IMR-90 (cell line): ENCODE measurements at regions not wholly inside any gene's neighbourhood (a gene's known extent, or its start where the extent isn't known, plus 50 kb on each side); places are given as distances from the start of the nearest gene placed in this dataset.

Experiments
- ATAC-seq: fragments of 200-7000 bp; cut with Tn5 transposase; 2 replicates; pipeline ENCODE4 v1.9.1; 2020; ENCODE audit warnings: low read depth, mild to moderate bottlenecking, moderate library complexity
- BruUV-seq: library from RNA; stranded (reverse); fragments of 400-500 nt; replicated peaks from 2 replicates; lab custom pipeline; 2021; lab: Mats Ljungman, UMichigan
- CTCF ChIA-PET: fragments of 300-600 bp; formaldehyde crosslinking; extraction: SDS; loops from one replicate; lab custom pipeline; 2021; ENCODE audit warnings: antibody characterized with exemption; lab: Yijun Ruan, JAX
- POLR2A ChIA-PET: fragments of 300-600 bp; sonication (Branson Sonifier 250); formaldehyde crosslinking; loops from one replicate; lab custom pipeline; 2022; ENCODE audit warnings: antibody characterized with exemption; ENCODE audit not compliant: unreplicated experiment; lab: Charles Lee
- DNase-seq: peaks from one replicate; pipeline ENCODE4 v3.0.0; 2013
- H2AFZ ChIP-seq: replicated peaks from 2 replicates; pipeline ENCODE3; 2013; ENCODE audit warnings: low read length, mild to moderate bottlenecking; ENCODE audit not compliant: poor library complexity
- H2AK5ac ChIP-seq: 2 replicates; pipeline ENCODE4 v1.6.1; 2013; ENCODE audit warnings: low read depth, low read length, inconsistent platforms
- H2AK9ac ChIP-seq: replicated peaks from 2 replicates; pipeline ENCODE3; 2013; ENCODE audit warnings: mild to moderate bottlenecking, low read depth, low read length, moderate library complexity; ENCODE audit not compliant: poor library complexity
- H2BK120ac ChIP-seq: 2 replicates; pipeline ENCODE4 v1.6.1; 2013; ENCODE audit warnings: low read depth, low read length, inconsistent platforms
- H2BK15ac ChIP-seq: 3 replicates; pipeline ENCODE4 v1.6.1; 2013; ENCODE audit warnings: low read depth, low read length, inconsistent platforms
- H2BK20ac ChIP-seq: 2 replicates; pipeline ENCODE4 v1.6.1; 2013; ENCODE audit warnings: low read depth, mild to moderate bottlenecking, inconsistent platforms, low read length, moderate library complexity
- H2BK5ac ChIP-seq: 2 replicates; pipeline ENCODE4 v1.6.1; 2013; ENCODE audit warnings: mild to moderate bottlenecking, low read depth, low read length, inconsistent platforms; ENCODE audit not compliant: poor library complexity, severe bottlenecking
- H3K14ac ChIP-seq: replicated peaks from 2 replicates; pipeline ENCODE4 v1.6.1; 2013; ENCODE audit warnings: low read depth, low read length, inconsistent platforms
- H3K18ac ChIP-seq: 2 replicates; pipeline ENCODE4 v1.6.1; 2013; ENCODE audit warnings: low read depth, low read length, control low read depth
- H3K23ac ChIP-seq: 2 replicates; pipeline ENCODE4 v1.6.1; 2013; ENCODE audit warnings: low read depth, low read length, inconsistent platforms
- H3K27ac ChIP-seq: 2 replicates; pipeline ENCODE4 v1.5.1; 2013; ENCODE audit warnings: mild to moderate bottlenecking, control low read depth, low read length; ENCODE audit not compliant: insufficient read depth
- H3K27me3 ChIP-seq: 2 replicates; pipeline ENCODE4 v1.6.1; 2013; ENCODE audit warnings: low read length; ENCODE audit not compliant: control insufficient read depth, insufficient read depth
- H3K36me3 ChIP-seq: 2 replicates; pipeline ENCODE4 v1.6.1; 2013; ENCODE audit warnings: low read length, mixed read lengths; ENCODE audit not compliant: control insufficient read depth, insufficient read depth
- H3K4ac ChIP-seq: 2 replicates; pipeline ENCODE4 v1.6.1; 2013; ENCODE audit warnings: low read depth, low read length, inconsistent platforms
- H3K4me1 ChIP-seq: 2 replicates; pipeline ENCODE4 v1.6.1; 2013; ENCODE audit warnings: low read length, mixed read lengths; ENCODE audit not compliant: control insufficient read depth, insufficient read depth
- H3K4me2 ChIP-seq: 2 replicates; pipeline ENCODE4 v1.6.1; 2013; ENCODE audit warnings: low read depth, mild to moderate bottlenecking, control low read depth, low read length, moderate library complexity
- H3K4me3 ChIP-seq: 2 replicates; pipeline ENCODE4 v1.5.1; 2013; ENCODE audit warnings: low read depth, mild to moderate bottlenecking, control low read depth, low read length, moderate library complexity; ENCODE audit not compliant: insufficient read depth
- H3K56ac ChIP-seq: 2 replicates; pipeline ENCODE4 v1.6.1; 2013; ENCODE audit warnings: low read length, inconsistent platforms; ENCODE audit not compliant: insufficient read depth; ENCODE audit errors: extremely low read depth
- H3K79me1 ChIP-seq, 2 experiments: 2 replicates each; pipeline ENCODE4 v1.6.1; 2013; ENCODE audit warnings: low read length in 2 of 2, inconsistent platforms in 1 of 2, low read depth in 1 of 2
- H3K9ac ChIP-seq: 2 replicates; pipeline ENCODE4 v1.6.1; 2013; ENCODE audit warnings: low read depth, low read length, control low read depth
- H3K9me1 ChIP-seq: 2 replicates; pipeline ENCODE4 v1.6.1; 2013; ENCODE audit warnings: low read length, inconsistent platforms; ENCODE audit not compliant: insufficient read depth
- H3K9me3 ChIP-seq: 2 replicates; pipeline ENCODE4 v1.6.1; 2013; ENCODE audit warnings: low read length; ENCODE audit not compliant: control insufficient read depth, insufficient read depth
- H4K20me1 ChIP-seq: 2 replicates; pipeline ENCODE4 v1.6.1; 2013; ENCODE audit warnings: low read length, inconsistent platforms; ENCODE audit not compliant: insufficient read depth
- H4K5ac ChIP-seq: 2 replicates; pipeline ENCODE4 v1.6.1; 2013; ENCODE audit warnings: mild to moderate bottlenecking, low read depth, low read length, control low read depth
- H4K8ac ChIP-seq, 2 experiments: 2 replicates each; pipeline ENCODE4 v1.6.1; 2013; ENCODE audit warnings: low read depth in 2 of 2, low read length in 2 of 2, control low read depth in 1 of 2, inconsistent platforms in 1 of 2
- H4K91ac ChIP-seq: 2 replicates; pipeline ENCODE4 v1.6.1; 2013; ENCODE audit warnings: low read depth, low read length, inconsistent platforms; ENCODE audit not compliant: insufficient read depth
- BHLHE40 ChIP-seq: fragments of 150-350 bp; IDR thresholded peaks from 2 replicates; pipeline ENCODE4 v1.6.1; 2016; ENCODE audit warnings: mild to moderate bottlenecking, low read depth, low read length
- CHD1 ChIP-seq: IDR thresholded peaks from 2 replicates; pipeline ENCODE4 v1.6.1; 2012; ENCODE audit warnings: low read depth, low read length, improper control_type of control experiment
- FOS ChIP-seq: fragments of 150-350 bp; IDR thresholded peaks from 2 replicates; pipeline ENCODE4 v1.6.1; 2016; ENCODE audit warnings: low read depth, low read length
- MAZ ChIP-seq: IDR thresholded peaks from 2 replicates; pipeline ENCODE4 v1.6.1; 2012; ENCODE audit warnings: low read depth, mild to moderate bottlenecking, low read length, improper control_type of control experiment, moderate library complexity, borderline replicate concordance
- POLR2A ChIP-seq: IDR thresholded peaks from 2 replicates; pipeline ENCODE4 v1.6.1; 2012; ENCODE audit warnings: mild to moderate bottlenecking, low read depth, low read length
- RAD21 ChIP-seq: IDR thresholded peaks from 2 replicates; pipeline ENCODE4 v1.6.1; 2012; ENCODE audit warnings: low read length, improper control_type of control experiment
- SMC3 ChIP-seq: fragments of 150-350 bp; IDR thresholded peaks from 2 replicates; pipeline ENCODE4 v1.6.1; 2016; ENCODE audit warnings: low read depth, mild to moderate bottlenecking, antibody characterized with exemption, low read length, moderate library complexity
- WGBS, 2 experiments: methylation state at CpG; one replicate each; pipeline versions ENCODE4 v1.1.5 to v1.1.7; 2013; ENCODE audit warnings: missing lambda C conversion rate in 2 of 2; ENCODE audit not compliant: insufficient read length in 1 of 2; ENCODE audit errors: extremely low coverage in 2 of 2; 5-methylcytosine and 5-hydroxymethylcytosine counted together
- dilution Hi-C: fragments of 300-500 bp; cut with HindIII; formaldehyde crosslinking; loops from one replicate; pipeline ENCODE4 v1.14.3; 2018; ENCODE audit warnings: low sequenced_read_pairs; ENCODE audit not compliant: unreplicated experiment
- in situ Hi-C: fragments of 300-500 bp; cut with MboI; formaldehyde crosslinking; loops from 3 replicates; pipeline ENCODE4 v1.14.3; 2019; ENCODE audit warnings: low sequenced_read_pairs, inconsistent platforms, mixed read lengths
- intact Hi-C: fragments of 100-400 bp; cut with micrococcal nuclease; formaldehyde crosslinking; loops from 2 replicates; pipeline ENCODE4 v1.10.0; 2022
- TF ChIP-seq, protein P1 (sequence below): conservative IDR thresholded peaks from 2 replicates; pipeline ENCODE4 v1.5.1; 2012; ENCODE audit warnings: mild to moderate bottlenecking, low read depth, low read length, improper control_type of control experiment
- TF ChIP-seq, protein P2 (sequence below): fragments of 150-350 bp; IDR thresholded peaks from 2 replicates; pipeline ENCODE4 v1.6.1; 2016; ENCODE audit warnings: low read depth, mild to moderate bottlenecking, low read length, moderate library complexity, borderline replicate concordance

DNA sequence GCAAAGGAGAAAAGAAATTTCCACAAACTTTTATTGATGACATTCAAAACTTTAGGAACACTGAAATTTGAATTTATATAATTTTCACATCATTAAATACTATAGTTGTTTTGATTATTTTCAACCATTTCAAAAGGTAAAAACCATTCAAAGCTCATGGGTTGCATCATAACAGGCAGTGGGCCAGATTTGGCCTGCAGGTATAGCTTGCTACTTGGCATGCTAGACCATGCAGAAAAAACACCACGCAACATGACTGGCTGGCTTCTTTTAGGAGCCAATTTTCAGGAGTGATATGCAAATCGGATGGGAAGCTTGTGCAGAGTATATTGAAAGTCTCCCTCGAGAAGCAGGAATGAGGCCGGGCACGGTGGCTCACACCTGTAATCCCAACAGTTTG lies 144.8 kb downstream of the GLUL start:
- WGBS, 2 experiments = no CpG with 5 or more reads among the region's 5 CpGs

More for the DNA sequence above, 144.8 kb downstream of the GLUL start:
- no peak overlapping the region for H2BK20ac ChIP-seq
- H4K20me1 ChIP-seq = no peaks in the 10 kb centered on the region
- ATAC-seq (no peak), DNase-seq (no peak)
- TF ChIP-seq POLR2A (no peak), SMC3 (no peak), RAD21 (no peak), BHLHE40 (no peak), MAZ (no peak), FOS (no peak), CHD1 (no peak)
- TF ChIP-seq, protein P1, sequence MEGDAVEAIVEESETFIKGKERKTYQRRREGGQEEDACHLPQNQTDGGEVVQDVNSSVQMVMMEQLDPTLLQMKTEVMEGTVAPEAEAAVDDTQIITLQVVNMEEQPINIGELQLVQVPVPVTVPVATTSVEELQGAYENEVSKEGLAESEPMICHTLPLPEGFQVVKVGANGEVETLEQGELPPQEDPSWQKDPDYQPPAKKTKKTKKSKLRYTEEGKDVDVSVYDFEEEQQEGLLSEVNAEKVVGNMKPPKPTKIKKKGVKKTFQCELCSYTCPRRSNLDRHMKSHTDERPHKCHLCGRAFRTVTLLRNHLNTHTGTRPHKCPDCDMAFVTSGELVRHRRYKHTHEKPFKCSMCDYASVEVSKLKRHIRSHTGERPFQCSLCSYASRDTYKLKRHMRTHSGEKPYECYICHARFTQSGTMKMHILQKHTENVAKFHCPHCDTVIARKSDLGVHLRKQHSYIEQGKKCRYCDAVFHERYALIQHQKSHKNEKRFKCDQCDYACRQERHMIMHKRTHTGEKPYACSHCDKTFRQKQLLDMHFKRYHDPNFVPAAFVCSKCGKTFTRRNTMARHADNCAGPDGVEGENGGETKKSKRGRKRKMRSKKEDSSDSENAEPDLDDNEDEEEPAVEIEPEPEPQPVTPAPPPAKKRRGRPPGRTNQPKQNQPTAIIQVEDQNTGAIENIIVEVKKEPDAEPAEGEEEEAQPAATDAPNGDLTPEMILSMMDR = no peak
- TF ChIP-seq, protein P2, sequence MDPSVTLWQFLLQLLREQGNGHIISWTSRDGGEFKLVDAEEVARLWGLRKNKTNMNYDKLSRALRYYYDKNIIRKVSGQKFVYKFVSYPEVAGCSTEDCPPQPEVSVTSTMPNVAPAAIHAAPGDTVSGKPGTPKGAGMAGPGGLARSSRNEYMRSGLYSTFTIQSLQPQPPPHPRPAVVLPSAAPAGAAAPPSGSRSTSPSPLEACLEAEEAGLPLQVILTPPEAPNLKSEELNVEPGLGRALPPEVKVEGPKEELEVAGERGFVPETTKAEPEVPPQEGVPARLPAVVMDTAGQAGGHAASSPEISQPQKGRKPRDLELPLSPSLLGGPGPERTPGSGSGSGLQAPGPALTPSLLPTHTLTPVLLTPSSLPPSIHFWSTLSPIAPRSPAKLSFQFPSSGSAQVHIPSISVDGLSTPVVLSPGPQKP = no peak
- H2BK120ac ChIP-seq = no peak overlapping the region
- no peak overlapping the region for H3K18ac ChIP-seq
- no peaks in the 10 kb centered on the region for H3K27me3 ChIP-seq
- no peak overlapping the region for H2BK5ac ChIP-seq
- no peak overlapping the region for H2BK15ac ChIP-seq
- no peak overlapping the region for H2AFZ ChIP-seq
- no peaks in the 10 kb centered on the region for H3K79me1 ChIP-seq
- ChIA-PET POLR2A (no interaction called here), CTCF (interaction anchor here (1.1 kb wide), 2 partner anchors 12 to 104 kb away, joined by 3 read pairs; no protein-coding TSS in a partner anchor)
- H4K5ac ChIP-seq = no peak overlapping the region
- H3K9me3 ChIP-seq = no peaks in the 10 kb centered on the region
- H3K56ac ChIP-seq = no peak overlapping the region
- no TSS peak for BruUV-seq
- no peak overlapping the region for H2AK5ac ChIP-seq
- H3K23ac ChIP-seq = no peak overlapping the region
- H3K4me3 ChIP-seq = no peak overlapping the region
- dilution Hi-C loops (no loop called here), in situ Hi-C loops (no loop called here), intact Hi-C loops (no loop called here)
- no peaks in the 10 kb centered on the region for H3K9me1 ChIP-seq
- no peak overlapping the region for H3K9ac ChIP-seq
- no peaks in the 10 kb centered on the region for H3K4me1 ChIP-seq
- H3K4ac ChIP-seq = no peak overlapping the region
- no peak overlapping the region for H3K14ac ChIP-seq
- H3K27ac ChIP-seq = no peak overlapping the region
- H4K8ac ChIP-seq = no peak overlapping the region
- no peak overlapping the region for H3K4me2 ChIP-seq
- H4K91ac ChIP-seq = no peak overlapping the region
- no peaks in the 10 kb centered on the region for H3K36me3 ChIP-seq
- no peak overlapping the region for H2AK9ac ChIP-seq
